ENCODE measurements at regions not wholly inside any gene's neighbourhood (a gene's known extent, or its start where the extent isn't known, plus 50 kb on each side); places are given as distances from the start of the nearest gene placed in this dataset.
"Not testable (repeated sequence)": the region's sequence is repeated elsewhere in the genome, so short reads cannot be mapped to it uniquely, and the experiment has no call there.

GRCh38 chr2:4959219-4959618 lies 733.0 kb upstream of the SOX11 start:
- Histone ChIP-seq H3K9me3 (ENCODE audit: control insufficient read depth, insufficient read depth, low read length) (no peaks in the 10 kb centered on the region), H3K36me3 (ENCODE audit: insufficient read depth, low read length) (no peaks in the 10 kb centered on the region), H3K4me1 (ENCODE audit: insufficient read depth, low read length) (no peaks in the 10 kb centered on the region), H3K9ac (ENCODE audit: low read depth, low read length) (no peak overlapping the region)

GRCh38 chr2:4962419-4962818 lies 729.8 kb upstream of the SOX11 start:
- Histone ChIP-seq H3K9ac (ENCODE audit: low read depth, low read length) (no peak overlapping the region), H3K4me1 (ENCODE audit: insufficient read depth, low read length) (no peaks in the 10 kb centered on the region), H3K9me3 (ENCODE audit: control insufficient read depth, insufficient read depth, low read length) (no peaks in the 10 kb centered on the region), H3K36me3 (ENCODE audit: insufficient read depth, low read length) (no peaks in the 10 kb centered on the region)

GRCh38 chr2:4963106-4963505 lies 729.1 kb upstream of the SOX11 start:
- Histone ChIP-seq H3K36me3 (ENCODE audit: insufficient read depth, low read length) (no peaks in the 10 kb centered on the region), H3K9me3 (ENCODE audit: control insufficient read depth, insufficient read depth, low read length) (no peaks in the 10 kb centered on the region), H3K4me1 (ENCODE audit: insufficient read depth, low read length) (no peaks in the 10 kb centered on the region), H3K9ac (ENCODE audit: low read depth, low read length) (no peak overlapping the region)

- H3K36me3 ChIP-seq (ENCODE audit: insufficient read depth, low read length): no peaks in the 10 kb centered on the region
- no peaks in the 10 kb centered on the region for H3K9me3 ChIP-seq (ENCODE audit: control insufficient read depth, insufficient read depth, low read length)
These were observed 728.1 kb upstream of the SOX11 start for GRCh38 chr2:4964001-4964540.

GRCh38 chr2:4964579-4964978 lies 727.6 kb upstream of the SOX11 start:
- Histone ChIP-seq H3K9me3 (ENCODE audit: control insufficient read depth, insufficient read depth, low read length) (no peaks in the 10 kb centered on the region), H3K4me1 (ENCODE audit: insufficient read depth, low read length) (no peaks in the 10 kb centered on the region), H3K9ac (ENCODE audit: low read depth, low read length) (no peak overlapping the region), H3K36me3 (ENCODE audit: insufficient read depth, low read length) (no peaks in the 10 kb centered on the region)

More at GRCh38 chr2:4964001-4964540, 728.1 kb upstream of the SOX11 start:
- no peak overlapping the region for H3K9ac ChIP-seq (ENCODE audit: low read depth, low read length)
- no peaks in the 10 kb centered on the region for H3K4me1 ChIP-seq (ENCODE audit: insufficient read depth, low read length)

GRCh38 chr2:4965556-4966320 lies 726.4 kb upstream of the SOX11 start:
- H3K4me1 ChIP-seq (ENCODE audit: insufficient read depth, low read length): no peaks in the 10 kb centered on the region
- H3K9ac ChIP-seq (ENCODE audit: low read depth, low read length): no peak overlapping the region
- no peaks in the 10 kb centered on the region for H3K9me3 ChIP-seq (ENCODE audit: control insufficient read depth, insufficient read depth, low read length)
- no peaks in the 10 kb centered on the region for H3K36me3 ChIP-seq (ENCODE audit: insufficient read depth, low read length)

- H3K4me1 ChIP-seq (ENCODE audit: insufficient read depth, low read length): no peaks in the 10 kb centered on the region
- H3K9me3 ChIP-seq (ENCODE audit: control insufficient read depth, insufficient read depth, low read length): no peaks in the 10 kb centered on the region
- no peaks in the 10 kb centered on the region for H3K36me3 ChIP-seq (ENCODE audit: insufficient read depth, low read length)
These were observed 725.0 kb upstream of the SOX11 start for GRCh38 chr2:4967206-4967605.

GRCh38 chr2:4972472-4972871 lies 719.7 kb upstream of the SOX11 start:
- Histone ChIP-seq H3K36me3 (ENCODE audit: insufficient read depth, low read length) (no peaks in the 10 kb centered on the region), H3K4me1 (ENCODE audit: insufficient read depth, low read length) (no peaks in the 10 kb centered on the region), H3K9me3 (ENCODE audit: control insufficient read depth, insufficient read depth, low read length) (no peaks in the 10 kb centered on the region), H3K9ac (ENCODE audit: low read depth, low read length) (no peak overlapping the region)

More at GRCh38 chr2:4967206-4967605, 725.0 kb upstream of the SOX11 start:
- H3K9ac ChIP-seq (ENCODE audit: low read depth, low read length): no peak overlapping the region

- H3K4me1 ChIP-seq (ENCODE audit: insufficient read depth, low read length): no peaks in the 10 kb centered on the region
- H3K9me3 ChIP-seq (ENCODE audit: control insufficient read depth, insufficient read depth, low read length): no peaks in the 10 kb centered on the region
- no peaks in the 10 kb centered on the region for H3K36me3 ChIP-seq (ENCODE audit: insufficient read depth, low read length)
- H3K9ac ChIP-seq (ENCODE audit: low read depth, low read length): no peak overlapping the region
These were observed 718.8 kb upstream of the SOX11 start for GRCh38 chr2:4973354-4973753.

- no peaks in the 10 kb centered on the region for H3K9me3 ChIP-seq (ENCODE audit: control insufficient read depth, insufficient read depth, low read length)
- H3K4me1 ChIP-seq (ENCODE audit: insufficient read depth, low read length): no peaks in the 10 kb centered on the region
- no peaks in the 10 kb centered on the region for H3K36me3 ChIP-seq (ENCODE audit: insufficient read depth, low read length)
- H3K9ac ChIP-seq (ENCODE audit: low read depth, low read length): no peak overlapping the region
These were observed 718.2 kb upstream of the SOX11 start for GRCh38 chr2:4973973-4974372.

GRCh38 chr2:4976407-4976806 lies 715.8 kb upstream of the SOX11 start:
- Histone ChIP-seq H3K36me3 (ENCODE audit: insufficient read depth, low read length) (no peaks in the 10 kb centered on the region), H3K9me3 (ENCODE audit: control insufficient read depth, insufficient read depth, low read length) (no peaks in the 10 kb centered on the region)

GRCh38 chr2:4979111-4979510 lies 713.1 kb upstream of the SOX11 start:
- no peaks in the 10 kb centered on the region for H3K4me1 ChIP-seq (ENCODE audit: insufficient read depth, low read length)
- no peaks in the 10 kb centered on the region for H3K9me3 ChIP-seq (ENCODE audit: control insufficient read depth, insufficient read depth, low read length)
- H3K36me3 ChIP-seq (ENCODE audit: insufficient read depth, low read length): no peaks in the 10 kb centered on the region
- no peak overlapping the region for H3K9ac ChIP-seq (ENCODE audit: low read depth, low read length)

More at GRCh38 chr2:4976407-4976806, 715.8 kb upstream of the SOX11 start:
- Histone ChIP-seq H3K9ac (ENCODE audit: low read depth, low read length) (no peak overlapping the region), H3K4me1 (ENCODE audit: insufficient read depth, low read length) (no peaks in the 10 kb centered on the region)

GRCh38 chr2:4980995-4981394 lies 711.2 kb upstream of the SOX11 start:
- no peaks in the 10 kb centered on the region for H3K36me3 ChIP-seq (ENCODE audit: insufficient read depth, low read length)
- H3K9me3 ChIP-seq (ENCODE audit: control insufficient read depth, insufficient read depth, low read length): no peaks in the 10 kb centered on the region
- no peak overlapping the region for H3K9ac ChIP-seq (ENCODE audit: low read depth, low read length)
- no peaks in the 10 kb centered on the region for H3K4me1 ChIP-seq (ENCODE audit: insufficient read depth, low read length)

GRCh38 chr2:4981802-4982409 lies 710.3 kb upstream of the SOX11 start:
- no peak overlapping the region for H3K9ac ChIP-seq (ENCODE audit: low read depth, low read length)
- H3K36me3 ChIP-seq (ENCODE audit: insufficient read depth, low read length): no peaks in the 10 kb centered on the region
- H3K9me3 ChIP-seq (ENCODE audit: control insufficient read depth, insufficient read depth, low read length): no peaks in the 10 kb centered on the region
- H3K4me1 ChIP-seq (ENCODE audit: insufficient read depth, low read length): no peaks in the 10 kb centered on the region

- H3K9ac ChIP-seq (ENCODE audit: low read depth, low read length); H3K4me1 ChIP-seq (ENCODE audit: insufficient read depth, low read length): not testable (repeated sequence)
These were observed 703.7 kb upstream of the SOX11 start for GRCh38 chr2:4988444-4988843.

More at GRCh38 chr2:4988444-4988843, 703.7 kb upstream of the SOX11 start:
- H3K36me3 ChIP-seq (ENCODE audit: insufficient read depth, low read length); H3K9me3 ChIP-seq (ENCODE audit: control insufficient read depth, insufficient read depth, low read length): not testable (repeated sequence)

Measured in ES-I3 (cell line).